HUDEP-2 (cell line): ENCODE measurements at regions not wholly inside any gene's neighbourhood (a gene's known extent, or its start where the extent isn't known, plus 50 kb on each side); places are given as distances from the start of the nearest gene placed in this dataset.

Experiments
- DNase-seq, 76 experiments: peaks; one replicate each; lab custom pipeline; 2025; ENCODE audit not compliant: unreplicated experiment in 76 of 76; lab: John Stamatoyannopoulos, UW

DNA sequence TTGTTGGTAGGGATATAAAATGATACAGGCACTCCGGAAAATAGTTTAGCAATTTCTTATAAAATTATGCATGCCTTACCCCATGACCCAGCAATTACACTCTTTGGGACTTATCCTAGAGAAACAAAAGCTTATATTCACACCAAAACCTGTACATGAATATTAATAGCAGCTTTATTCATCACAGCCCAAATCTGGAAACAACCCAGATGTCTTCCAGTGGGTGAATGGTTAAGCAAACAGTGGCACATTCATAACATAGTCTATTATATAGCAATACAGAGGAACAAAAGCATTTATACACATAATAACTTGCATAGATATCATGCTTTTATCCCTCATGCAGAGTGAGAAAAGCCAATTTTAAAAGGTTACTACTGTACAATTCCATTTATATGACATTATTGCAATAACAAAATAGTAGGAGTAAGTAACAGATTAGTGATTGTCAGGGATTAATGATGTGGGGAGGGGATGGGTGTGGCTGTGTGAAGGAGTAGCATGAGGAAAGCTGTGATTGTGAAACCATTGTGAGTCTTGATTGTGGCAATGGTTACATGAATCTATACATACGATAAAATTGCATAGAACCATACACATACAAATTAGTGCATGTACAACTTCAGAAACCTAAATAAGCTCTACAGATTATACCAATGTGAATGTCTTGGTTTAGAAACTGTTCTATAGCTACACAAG is 363.1 kb upstream of the OR4E1 start:
- no peak for DNase-seq

DNA sequence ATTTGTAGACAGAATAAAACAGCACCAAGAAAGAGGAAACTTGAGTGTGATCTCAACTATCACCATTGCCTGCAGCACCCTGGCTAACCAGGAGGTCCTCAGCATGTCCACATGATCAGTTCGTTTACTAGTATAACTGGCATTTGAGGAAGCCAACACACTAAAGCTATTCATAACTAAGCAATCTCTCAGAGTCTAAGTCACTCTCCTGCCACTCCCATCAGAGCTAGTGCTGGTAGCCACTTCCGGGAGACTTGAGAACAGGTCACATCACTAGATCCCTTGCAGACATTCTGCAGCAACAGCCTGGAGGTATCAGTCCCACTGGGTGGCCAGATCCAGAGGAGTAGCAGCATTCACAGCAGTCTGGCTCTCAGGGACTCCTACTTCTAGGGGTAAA is 352.9 kb upstream of the OR4E1 start:
- DNase-seq = no peak

DNA sequence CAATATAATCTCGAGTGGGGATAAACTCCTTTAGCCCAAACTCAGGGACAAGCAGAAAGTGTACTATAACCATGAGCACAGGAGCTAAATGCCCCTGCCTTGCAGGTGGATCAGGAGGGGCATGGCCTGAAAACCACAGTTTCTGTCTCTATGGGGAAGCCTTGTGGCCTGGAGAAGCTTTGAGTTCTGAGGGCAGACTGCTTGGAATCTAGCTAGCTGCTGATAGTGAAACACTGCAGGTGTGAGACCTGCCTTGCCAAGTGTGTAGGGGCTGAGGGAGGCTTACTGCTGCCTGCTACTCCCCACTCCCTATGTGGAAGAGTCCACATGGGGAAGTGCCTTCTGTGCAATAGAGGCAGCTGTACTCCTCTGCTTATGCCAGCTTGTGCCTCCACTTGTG is 352.3 kb upstream of the OR4E1 start:
- DNase-seq = no peak

DNA sequence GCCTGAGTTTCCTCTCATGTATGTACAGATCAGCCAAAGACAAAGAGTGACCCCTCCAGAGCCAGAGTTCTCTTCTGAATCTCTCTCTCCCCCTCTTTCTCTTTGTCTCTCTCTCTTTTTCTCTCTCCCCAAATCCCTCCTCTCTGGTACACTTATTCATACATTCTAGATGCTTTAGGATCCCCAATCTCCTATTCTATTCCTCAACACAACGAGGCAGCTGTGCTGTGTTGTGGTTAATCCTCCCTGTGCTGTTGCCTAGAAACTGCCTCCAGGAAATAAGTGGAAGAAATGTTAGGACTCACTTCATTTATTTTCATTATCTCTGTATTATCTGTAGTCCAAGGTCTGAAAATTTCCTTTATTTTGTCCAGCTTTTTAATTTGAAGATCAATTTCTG is 350.5 kb upstream of the OR4E1 start:
- no peak for DNase-seq

DNA sequence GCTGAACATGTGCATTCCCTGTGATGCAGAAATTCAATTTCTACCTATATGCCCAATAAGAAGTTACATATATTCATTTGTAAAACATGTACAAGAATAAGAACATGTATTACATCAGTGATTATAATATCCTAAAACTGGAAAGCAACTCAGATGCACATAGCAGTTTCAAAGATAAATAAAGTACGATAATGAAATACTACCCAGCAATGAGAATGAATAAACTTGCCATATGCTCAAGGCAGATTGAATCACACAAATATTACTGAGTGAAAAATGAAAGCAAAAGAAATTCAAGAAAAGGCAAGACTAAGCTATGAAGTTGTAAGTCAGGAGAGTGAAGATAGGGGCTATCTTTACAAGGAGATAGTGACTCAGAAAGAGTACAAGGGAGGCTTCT is 345.3 kb upstream of the OR4E1 start:
- DNase-seq = no peak

DNA sequence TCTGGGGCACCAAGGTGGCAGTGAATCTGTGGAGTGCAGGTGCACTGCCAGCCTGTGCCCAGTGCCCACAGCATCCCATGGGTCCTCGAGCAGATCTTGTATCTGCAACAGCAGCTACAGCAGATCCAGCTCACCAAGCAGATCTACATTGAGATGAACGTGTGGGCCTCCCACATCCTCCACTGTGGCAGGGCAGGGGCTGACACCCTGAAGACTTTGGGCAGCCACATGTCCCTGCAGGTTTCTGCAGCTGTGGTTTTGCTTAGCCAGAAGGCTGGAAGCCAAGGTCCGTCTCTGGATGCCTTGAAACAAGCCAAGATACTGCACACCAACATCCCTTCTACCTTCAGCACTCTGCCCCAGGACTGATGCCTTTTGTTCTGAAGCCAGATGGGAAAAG is 338.8 kb upstream of the OR4E1 start:
- no peak for DNase-seq

DNA sequence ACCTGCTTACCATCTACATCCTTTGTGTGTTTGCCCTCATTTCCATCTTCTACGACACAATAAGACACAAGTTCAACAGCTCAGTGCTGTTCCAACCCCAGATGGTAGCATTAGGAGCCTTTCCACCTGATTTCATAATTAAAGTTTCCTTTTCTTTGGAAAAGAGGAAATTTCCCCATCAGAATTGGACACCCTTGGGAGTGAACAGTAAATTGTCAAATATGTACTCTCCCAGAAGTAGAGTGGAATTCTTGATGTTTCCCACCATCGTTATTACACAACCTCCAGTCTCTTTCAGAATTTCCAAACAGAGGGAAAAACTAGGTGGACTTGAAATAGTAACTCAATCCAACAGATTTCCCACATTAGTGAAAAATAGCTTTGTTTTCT is 337.6 kb upstream of the OR4E1 start:
- no peak for DNase-seq

DNA sequence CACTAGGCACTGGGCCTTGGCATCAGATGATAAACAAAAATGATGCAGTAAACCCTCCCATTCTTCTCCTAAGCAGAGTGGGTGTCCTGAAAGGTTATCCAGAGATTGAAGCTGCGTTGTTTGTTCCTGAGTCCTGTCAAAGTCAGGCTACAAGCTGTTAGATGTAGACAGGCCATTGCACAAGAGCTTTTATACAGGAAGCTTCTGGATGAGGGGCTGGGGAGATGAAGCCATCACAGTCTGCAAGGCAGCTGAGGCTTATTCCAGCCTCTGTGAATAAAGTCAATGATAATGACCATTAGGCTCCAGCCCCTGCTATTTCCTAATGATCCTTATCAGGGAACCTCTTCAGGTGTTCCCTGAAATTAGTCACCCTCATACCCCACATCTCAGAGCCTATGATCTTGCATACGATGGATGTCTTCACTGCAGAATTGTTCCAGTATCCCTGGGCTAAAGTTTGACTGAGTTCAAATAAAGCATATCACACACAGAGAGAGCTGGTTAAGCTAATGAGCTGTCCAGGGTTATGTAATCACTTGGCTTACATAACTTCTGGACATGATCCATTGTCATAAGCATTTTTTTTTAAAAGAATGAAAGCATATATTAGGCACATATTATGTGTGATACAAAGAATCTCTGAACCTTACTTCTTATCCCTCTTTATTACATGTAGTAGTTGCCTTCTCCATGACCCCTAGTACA is 337.1 kb upstream of the OR4E1 start:
- no peak for DNase-seq

DNA sequence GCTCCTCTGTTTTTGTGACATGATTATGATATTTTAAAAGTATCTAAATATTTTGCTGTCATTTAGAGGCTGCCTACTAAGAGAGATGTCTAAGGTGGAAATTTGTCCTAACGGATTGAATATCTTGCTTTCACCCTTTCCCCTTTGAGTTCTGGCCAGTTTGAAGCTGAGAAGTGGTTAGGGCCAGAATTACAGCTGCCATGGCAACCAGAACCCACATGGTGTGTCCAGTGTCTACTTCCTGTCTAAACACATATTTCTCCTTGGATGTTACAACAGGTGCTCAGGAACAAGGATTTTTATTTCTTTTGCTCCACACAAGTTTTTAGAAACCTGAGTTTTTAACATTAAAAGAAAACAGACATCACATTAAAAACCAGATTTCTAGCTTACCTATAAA is 335.1 kb upstream of the OR4E1 start:
- DNase-seq = no peak

DNA sequence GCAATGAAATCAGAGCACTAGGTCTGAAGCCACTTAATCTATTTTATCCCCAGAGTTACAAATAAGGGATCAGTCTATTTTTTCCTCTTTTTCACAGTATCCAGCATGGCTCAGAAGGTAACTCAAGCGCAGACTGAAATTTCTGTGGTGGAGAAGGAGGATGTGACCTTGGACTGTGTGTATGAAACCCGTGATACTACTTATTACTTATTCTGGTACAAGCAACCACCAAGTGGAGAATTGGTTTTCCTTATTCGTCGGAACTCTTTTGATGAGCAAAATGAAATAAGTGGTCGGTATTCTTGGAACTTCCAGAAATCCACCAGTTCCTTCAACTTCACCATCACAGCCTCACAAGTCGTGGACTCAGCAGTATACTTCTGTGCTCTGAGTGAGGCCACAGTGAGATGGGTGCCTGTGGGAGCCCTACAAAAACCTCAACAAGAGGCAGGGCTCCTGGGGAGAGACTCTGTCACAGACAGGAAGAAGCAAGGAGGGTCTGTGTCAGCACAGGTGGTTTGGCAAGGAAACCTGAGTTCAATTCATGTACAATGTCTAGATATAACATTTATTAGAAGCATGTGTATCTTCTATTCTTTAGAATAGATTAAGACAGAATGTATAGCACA is 334.3 kb upstream of the OR4E1 start:
- no peak for DNase-seq

DNA sequence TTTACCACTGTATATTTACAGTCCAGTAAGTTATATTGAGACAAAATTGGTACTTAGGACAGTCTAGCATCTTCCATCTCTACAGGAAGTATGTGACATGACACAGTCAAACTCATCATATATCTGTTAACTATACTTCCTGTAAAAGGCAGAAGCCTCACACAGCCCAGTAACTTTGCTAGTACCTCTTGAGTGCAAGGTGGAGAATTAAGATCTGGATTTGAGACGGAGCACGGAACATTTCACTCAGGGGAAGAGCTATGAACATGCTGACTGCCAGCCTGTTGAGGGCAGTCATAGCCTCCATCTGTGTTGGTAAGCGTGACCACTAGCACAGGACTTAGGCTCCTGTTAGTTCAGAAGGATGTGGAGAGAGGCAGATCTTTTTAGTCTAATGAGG is 333.7 kb upstream of the OR4E1 start:
- no peak for DNase-seq

DNA sequence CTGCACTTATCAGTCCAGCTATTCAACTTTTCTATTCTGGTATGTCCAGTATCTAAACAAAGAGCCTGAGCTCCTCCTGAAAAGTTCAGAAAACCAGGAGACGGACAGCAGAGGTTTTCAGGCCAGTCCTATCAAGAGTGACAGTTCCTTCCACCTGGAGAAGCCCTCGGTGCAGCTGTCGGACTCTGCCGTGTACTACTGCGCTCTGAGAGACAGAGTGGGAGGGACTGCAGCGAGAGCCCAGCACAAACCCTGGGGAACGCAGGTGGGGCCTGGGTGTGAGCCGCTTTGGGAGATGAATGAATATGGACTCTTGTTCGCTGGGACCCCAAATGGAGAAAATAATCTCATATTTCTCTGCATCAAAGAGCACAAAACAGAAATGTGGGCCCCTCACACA is 329.8 kb upstream of the OR4E1 start:
- DNase-seq = no peak

DNA sequence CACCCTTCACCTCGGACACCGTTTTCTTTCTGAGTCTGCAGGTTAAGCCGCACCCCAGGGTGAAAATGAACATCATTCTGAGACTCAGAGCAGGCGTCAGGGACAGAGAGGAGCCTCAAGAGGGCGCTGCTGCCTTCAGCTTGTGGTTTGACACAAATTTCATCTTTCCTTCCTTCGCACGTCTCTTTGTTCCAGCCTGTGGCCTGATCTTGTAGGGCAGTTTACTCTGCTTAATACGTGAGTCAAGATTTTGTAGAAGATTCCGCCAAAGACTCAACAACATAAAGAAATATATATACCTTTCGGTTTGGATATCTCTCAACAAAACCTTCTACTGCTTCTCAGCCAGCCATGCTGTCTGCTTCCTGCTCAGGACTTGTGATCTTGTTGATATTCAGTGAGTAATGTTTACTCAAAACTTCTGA is 329.3 kb upstream of the OR4E1 start:
- peak in 3 of 76 experiments; percentile 1 to 9 (median 8) for DNase-seq

DNA sequence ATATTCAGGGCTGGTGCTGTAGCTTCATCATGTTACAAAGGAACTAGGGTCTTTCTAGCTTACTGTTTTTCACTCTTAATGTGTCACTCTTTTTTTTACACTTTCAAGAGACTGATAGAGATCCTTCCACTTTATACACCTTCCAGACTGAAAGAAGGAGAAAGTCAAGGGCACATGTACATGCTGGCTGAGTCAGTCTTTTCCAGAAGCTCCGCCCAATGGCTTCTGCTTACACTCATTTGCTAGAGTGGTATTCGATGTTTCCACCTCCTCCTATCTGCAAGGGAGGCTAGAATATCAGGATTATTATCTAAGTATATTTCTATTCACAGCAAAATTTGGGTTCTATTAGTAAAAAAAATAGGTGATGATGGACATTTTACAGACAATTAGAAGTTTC is 325.8 kb upstream of the OR4E1 start:
- DNase-seq = no peak

DNA sequence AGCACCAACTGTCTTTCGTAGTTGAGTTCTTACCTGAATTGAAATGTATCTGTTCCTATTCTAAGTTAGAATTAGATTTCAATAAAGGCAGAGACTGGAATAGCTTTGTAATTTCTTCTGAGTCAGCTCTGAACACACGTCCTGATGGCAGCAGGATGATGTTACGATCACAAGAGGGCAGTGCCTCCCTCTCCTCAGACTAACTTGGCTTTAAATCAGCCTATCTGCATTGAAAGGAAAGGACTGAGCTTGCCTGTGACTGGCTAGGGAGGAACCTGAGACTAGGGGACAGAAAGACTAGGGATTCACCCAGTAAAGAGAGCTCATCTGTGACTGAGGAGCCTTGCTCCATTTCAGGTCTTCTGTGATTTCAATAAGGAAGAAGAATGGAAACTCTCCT is 323.7 kb upstream of the OR4E1 start:
- DNase-seq = peak in 14 of 76 experiments; percentile 2 to 31 (median 10)

DNA sequence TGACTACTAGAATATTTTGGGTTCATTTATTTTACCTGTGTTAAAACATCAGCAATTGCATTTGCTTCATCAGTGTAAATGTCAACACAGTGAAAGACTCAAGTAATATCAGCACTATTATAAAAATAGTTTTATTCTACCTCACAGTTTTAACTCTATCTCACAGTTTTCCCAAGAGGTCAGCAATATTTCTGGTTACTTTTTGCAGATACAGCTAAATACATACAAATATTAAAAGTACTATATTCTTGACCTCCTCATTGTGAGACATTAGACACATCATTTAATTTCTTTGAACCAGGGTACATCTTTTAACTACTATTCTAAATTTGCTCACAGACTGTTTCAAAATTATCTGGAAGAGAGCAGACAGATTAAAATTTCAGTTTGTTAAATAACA is 321.7 kb upstream of the OR4E1 start:
- DNase-seq = no peak

DNA sequence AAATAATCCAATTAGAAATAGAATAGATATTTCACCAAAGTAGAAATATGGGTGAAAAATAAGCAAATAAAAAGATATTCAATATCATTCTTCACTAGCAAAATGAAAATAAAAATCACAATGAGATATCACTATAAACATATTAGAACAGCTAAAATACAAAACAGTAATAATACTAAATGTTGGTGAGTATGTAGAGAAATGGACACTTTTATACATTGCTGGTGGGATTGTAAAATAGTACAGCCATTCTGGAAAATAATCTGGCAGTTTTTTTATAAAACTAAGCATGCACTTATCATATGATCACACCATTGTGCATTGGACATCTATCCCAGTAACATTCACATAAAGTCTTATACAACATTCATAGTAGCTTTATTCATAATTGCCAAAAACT is 320.2 kb upstream of the OR4E1 start:
- no peak for DNase-seq

DNA sequence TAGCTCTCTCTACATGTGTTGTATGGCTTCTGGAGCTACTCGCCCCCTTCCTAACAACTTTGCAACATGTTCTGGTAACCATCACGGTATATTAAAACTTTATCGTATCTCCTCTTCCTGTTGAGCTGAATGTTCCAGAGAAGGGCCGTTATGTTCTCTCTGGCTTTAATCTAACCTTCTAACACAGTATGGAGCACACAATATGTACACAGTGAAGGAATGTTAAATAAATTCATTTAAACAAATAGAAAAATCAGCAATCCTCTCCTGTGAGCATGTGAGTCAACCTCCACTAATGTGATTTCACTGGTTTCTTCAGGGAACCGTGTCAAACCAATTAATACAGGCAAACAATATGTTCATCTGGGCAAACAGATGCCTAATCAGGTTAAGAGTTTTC is 319.5 kb upstream of the OR4E1 start:
- DNase-seq = no peak

DNA sequence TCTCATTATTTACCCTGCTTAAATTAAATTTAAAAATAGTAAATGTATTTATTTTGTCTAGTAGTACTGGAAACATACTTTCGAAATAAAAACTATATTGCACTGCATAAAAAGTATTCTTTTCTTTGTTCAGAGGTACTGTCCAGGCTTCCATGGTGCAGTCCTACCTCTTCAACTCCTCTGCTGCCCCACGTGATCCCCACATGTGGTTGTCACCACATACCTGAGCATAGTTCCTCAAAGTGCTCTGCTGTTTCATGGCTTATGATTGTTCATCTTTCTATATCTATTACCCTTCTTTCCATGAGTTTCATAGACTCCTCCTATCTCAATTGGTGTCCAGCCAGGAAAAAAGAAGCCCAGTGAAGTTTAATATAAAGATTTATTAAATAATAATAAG is 317.5 kb upstream of the OR4E1 start:
- no peak for DNase-seq

DNA sequence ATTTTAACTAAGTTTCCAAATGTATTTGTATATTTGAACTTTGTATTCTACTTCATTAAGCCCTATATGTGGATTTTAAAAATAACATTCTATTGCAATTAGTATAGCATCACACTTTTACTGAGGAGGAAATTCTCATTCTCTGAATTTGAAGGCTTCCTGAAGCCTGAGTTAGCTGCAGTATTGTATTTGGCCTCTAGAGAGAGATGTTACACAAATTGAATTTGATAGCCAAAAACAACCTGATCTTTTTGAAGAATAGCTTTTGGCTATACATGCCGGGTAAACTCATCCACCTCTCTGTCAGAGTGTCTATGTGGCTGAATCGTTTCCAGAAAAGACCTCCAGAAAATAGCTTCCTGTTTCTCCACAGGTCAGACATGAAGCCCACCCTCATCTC is 316.5 kb upstream of the OR4E1 start:
- DNase-seq = peak in 1 of 76 experiments; percentile 4

DNA sequence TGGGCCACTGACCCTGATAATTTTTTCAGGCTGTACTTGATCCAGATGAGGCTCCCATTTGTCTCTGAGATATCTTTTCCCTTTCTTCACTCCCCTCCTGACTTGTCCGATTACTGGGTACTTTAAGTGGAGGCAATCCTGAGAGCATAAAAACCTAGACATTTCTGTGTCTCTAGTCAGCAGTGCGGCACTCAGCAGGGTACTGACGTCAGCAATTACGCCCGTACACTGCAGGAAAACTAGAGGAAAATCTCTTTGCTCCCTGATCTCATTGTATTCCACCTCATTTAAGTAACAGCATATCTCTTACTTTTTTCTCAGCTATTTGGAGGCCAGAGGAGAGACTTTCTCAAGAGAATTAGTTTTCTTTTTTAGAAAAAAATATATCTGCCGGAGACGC is 315.5 kb upstream of the OR4E1 start:
- no peak for DNase-seq

DNA sequence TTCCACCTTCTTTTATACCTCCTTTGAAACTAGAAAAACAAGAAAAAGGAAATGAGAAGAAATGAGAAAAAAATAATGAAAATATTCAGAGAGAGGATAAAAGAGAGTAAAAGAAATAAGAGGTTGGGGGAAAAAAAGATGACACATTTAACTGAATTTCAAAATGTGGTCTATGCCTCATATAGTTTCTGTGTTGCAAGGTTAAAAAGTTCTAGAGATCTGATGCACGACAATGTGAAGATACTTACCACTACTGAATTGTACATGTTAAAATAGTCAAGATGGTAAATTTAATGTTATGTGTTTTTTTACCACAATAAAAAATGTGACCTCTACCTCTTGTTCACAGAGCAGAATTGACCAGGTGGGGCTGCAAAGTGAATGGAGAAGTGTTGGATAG is 314.8 kb upstream of the OR4E1 start:
- DNase-seq = no peak
